ENCODE measurements at regions not wholly inside any gene's neighbourhood (a gene's known extent, or its start where the extent isn't known, plus 50 kb on each side); places are given as distances from the start of the nearest gene placed in this dataset.

DNA sequence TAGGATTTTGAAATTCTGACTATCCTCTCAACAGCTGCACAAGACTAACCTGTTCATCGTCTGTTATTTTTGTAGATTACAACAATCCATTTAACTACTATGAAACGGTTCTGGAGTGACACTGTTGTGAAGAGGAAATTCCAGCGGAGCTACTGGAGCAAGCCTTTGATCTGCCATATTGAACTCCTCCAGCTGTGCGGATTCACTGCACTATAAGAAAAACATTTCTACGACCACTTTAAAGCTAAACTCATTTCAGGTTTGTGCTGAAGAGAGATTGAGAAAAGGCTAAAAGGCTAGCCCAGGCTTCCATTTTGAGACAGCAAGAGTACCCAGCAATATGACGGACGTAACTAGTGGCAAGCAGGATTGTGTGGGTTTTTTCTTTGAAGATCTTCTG is 104.9 kb upstream of the ANKH start:
- H3K27ac ChIP-seq, result peak overlapping the region; percentile 58
- no peak for TF ChIP-seq CTCF (IDR thresholded peaks at IDR 0.05)

GRCh38 chr5:14971873-14972272 is 100.3 kb upstream of the ANKH start:
- intact Hi-C loops (cut with DNase I), result no loop called here
- Histone ChIP-seq H3K9me3 (no peaks in the 10 kb centered on the region), H3K27me3 (no peaks in the 10 kb centered on the region), H3K36me3 (no peaks in the 10 kb centered on the region), H3K27ac (no peak overlapping the region), H3K9ac (ENCODE audit: low read depth in 2 of 2, low read length in 2 of 2) (no peak overlapping the region), H3K4me3 (no peak overlapping the region), H3K4me1 (peaks cover 4% of the 10 kb centered on the region)
- DNase-seq, result no peak
- no peak for TF ChIP-seq CTCF (IDR thresholded peaks at IDR 0.05)

More for the DNA sequence above, 104.9 kb upstream of the ANKH start:
- H3K36me3 ChIP-seq, result no peaks in the 10 kb centered on the region
- no peaks in the 10 kb centered on the region for H3K27me3 ChIP-seq
- intact Hi-C loops (cut with DNase I), result no loop called here
- peaks cover 4% of the 10 kb centered on the region for H3K4me1 ChIP-seq
- no peak overlapping the region for H3K9ac ChIP-seq (ENCODE audit: low read depth in 2 of 2, low read length in 2 of 2)
- no peaks in the 10 kb centered on the region for H3K9me3 ChIP-seq
- H3K4me3 ChIP-seq, result no peak overlapping the region
- no peak for DNase-seq

DNA sequence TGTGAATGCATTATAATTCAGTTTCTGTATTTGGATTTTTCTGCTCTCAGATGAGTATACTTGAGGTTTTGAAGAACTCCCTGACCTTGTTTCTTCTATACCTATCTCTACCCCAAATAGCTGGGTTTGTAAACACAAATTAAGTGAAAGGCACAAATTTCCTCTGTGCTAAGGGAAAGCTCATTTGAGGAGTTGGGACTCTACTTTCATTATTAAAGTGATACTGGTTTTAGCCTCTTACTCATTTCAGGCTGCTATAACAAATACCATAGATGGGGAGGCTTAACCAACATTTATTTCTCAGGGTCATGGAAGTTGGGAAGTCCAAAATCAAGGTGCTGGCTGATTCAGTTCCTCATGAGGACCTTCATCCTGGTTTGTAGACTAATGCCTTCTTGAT is 97.2 kb upstream of the ANKH start:
- Histone ChIP-seq H3K4me3 (no peak overlapping the region), H3K27me3 (no peaks in the 10 kb centered on the region), H3K36me3 (no peaks in the 10 kb centered on the region), H3K9me3 (no peaks in the 10 kb centered on the region), H3K9ac (ENCODE audit: low read depth in 2 of 2, low read length in 2 of 2) (no peak overlapping the region), H3K27ac (no peak overlapping the region), H3K4me1 (no peaks in the 10 kb centered on the region)
- no peak for DNase-seq
- intact Hi-C loops (cut with DNase I), result no loop called here
- TF ChIP-seq CTCF (IDR thresholded peaks at IDR 0.05), result no peak

DNA sequence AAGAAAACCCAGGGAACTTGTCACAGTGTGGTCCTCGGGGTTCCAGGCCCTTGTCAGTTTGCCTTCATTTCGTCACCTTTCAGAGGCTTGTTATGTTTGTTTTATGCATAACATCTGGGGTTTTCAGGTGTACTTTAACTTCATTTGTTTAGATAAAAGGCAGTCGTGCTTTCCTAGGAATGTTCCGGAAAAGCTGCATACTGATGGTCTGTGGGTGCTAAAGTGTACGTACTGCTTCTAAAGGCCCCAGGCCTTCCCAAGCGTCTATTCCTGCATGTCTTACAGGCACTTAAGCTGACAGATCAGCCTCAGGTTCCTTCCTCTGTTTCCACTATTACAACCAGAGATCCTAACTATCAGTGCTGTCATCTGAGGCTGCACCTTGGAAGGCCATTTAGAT is 95.6 kb upstream of the ANKH start:
- Histone ChIP-seq H3K4me1 (no peaks in the 10 kb centered on the region), H3K27ac (no peak overlapping the region), H3K27me3 (no peaks in the 10 kb centered on the region), H3K9me3 (no peaks in the 10 kb centered on the region), H3K9ac (ENCODE audit: low read depth in 2 of 2, low read length in 2 of 2) (no peak overlapping the region), H3K36me3 (no peaks in the 10 kb centered on the region), H3K4me3 (no peak overlapping the region)
- intact Hi-C loops (cut with DNase I), result no loop called here
- DNase-seq, result no peak
- TF ChIP-seq CTCF (IDR thresholded peaks at IDR 0.05), result no peak

- no peak for TF ChIP-seq CTCF (IDR thresholded peaks at IDR 0.05)
- intact Hi-C loops (cut with DNase I), result no loop called here
- Histone ChIP-seq H3K9me3 (no peaks in the 10 kb centered on the region), H3K4me1 (no peaks in the 10 kb centered on the region), H3K4me3 (no peak overlapping the region), H3K27me3 (no peaks in the 10 kb centered on the region), H3K27ac (no peak overlapping the region), H3K9ac (ENCODE audit: low read depth in 2 of 2, low read length in 2 of 2) (no peak overlapping the region), H3K36me3 (no peaks in the 10 kb centered on the region)
- DNase-seq, result no peak
Observed at GRCh38 chr5:14965815-14966214, 94.2 kb upstream of the ANKH start.

DNA sequence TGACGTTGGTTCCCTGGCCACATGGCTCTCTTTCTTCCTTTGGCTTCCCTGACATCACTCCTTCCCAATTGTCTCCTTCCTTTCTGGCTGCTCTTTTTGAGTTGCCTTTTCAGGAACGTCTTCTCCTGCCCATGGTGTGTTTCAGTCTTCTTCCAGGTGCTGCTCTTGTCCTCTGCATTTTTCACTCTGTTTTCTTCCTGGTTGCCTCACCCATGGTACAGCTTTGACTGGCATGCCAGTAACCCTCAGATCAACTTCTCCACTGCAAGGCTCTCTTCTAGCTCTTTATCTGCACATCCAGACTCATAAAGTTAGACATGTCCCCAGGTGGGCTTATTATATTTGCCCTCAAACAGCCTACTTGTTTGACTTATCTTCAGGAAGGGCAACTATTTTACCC is 91.0 kb upstream of the ANKH start:
- Histone ChIP-seq H3K27ac (no peak overlapping the region), H3K27me3 (no peaks in the 10 kb centered on the region), H3K4me3 (no peak overlapping the region), H3K9me3 (no peaks in the 10 kb centered on the region), H3K9ac (ENCODE audit: low read depth in 2 of 2, low read length in 2 of 2) (no peak overlapping the region), H3K36me3 (no peaks in the 10 kb centered on the region), H3K4me1 (no peaks in the 10 kb centered on the region)
- intact Hi-C loops (cut with DNase I), result no loop called here
- DNase-seq, result no peak
- no peak for TF ChIP-seq CTCF (IDR thresholded peaks at IDR 0.05)
